Activated CD8-positive, alpha-beta memory T cell treated with anti-CD3 and anti-CD28 coated beads, Interleukin-2, amount 50 U/mL, for 24 hours (primary cell): ENCODE measurements at regions not wholly inside any gene's neighbourhood (a gene's known extent, or its start where the extent isn't known, plus 50 kb on each side); places are given as distances from the start of the nearest gene placed in this dataset.
"Not testable (repeated sequence)": the region's sequence is repeated elsewhere in the genome, so short reads cannot be mapped to it uniquely, and the experiment has no call there.

Experiments
- DNase-seq: peaks from one replicate; pipeline ENCODE4 v3.0.0-alpha.2; 2020; ENCODE audit errors: extremely low read depth

DNA sequence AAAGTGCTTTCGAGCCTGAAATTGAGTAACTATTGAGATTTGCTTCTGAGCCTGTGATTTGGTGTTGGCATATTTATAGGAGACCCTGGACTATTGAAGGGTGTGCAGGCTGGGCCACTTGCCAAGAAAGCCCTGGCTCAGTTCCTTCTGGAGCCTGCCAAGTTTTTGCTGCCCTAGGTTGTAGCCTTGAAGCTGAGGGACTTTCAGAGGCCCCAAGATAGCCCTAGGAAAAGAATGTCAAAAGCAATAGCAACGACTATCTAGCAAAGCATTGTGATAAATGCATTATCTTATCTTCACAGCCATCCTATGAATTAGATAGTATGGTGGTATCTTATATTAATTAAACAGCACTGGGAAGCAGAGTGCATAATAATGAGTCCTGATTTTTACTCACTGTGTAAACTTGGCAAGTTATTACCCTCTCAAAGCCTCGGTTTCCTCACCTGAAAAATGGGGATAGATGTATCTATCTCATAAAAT lies 473.7 kb upstream of the PODXL start:
- no peak for DNase-seq

DNA sequence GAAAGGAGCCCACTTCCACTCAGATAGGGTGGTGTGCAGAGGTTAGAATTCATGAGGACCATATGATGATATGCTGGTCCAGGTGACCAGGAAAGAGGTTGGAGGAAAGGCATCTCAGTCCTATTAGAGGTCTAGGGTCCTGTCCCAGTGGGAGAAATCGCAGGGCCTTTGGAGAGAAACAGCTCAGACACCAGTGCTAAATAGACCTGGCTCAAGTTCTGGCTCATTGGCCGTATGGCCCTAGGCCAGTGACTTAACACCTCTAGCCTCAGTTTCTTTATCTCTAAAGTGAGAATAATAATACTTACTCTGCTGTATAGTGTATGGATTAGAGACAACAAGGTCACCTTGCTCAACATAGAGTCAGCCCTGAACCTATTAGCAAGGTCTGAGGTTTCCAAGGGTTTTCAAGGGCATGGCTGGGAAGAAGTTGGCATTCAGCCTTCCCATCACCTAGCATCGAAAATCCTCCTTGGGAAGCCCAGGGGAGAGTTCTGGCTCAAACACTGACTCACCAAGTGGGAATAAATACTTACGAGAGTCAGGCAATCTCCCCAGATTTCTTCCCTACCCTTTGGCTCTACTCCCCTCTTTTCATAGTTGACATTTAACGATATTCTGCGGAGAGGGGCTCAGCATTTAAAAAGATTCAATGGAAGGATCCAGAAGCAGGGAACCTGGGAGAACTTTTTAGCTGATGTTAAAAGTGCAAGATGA lies 473.1 kb upstream of the PODXL start:
- no peak for DNase-seq

DNA sequence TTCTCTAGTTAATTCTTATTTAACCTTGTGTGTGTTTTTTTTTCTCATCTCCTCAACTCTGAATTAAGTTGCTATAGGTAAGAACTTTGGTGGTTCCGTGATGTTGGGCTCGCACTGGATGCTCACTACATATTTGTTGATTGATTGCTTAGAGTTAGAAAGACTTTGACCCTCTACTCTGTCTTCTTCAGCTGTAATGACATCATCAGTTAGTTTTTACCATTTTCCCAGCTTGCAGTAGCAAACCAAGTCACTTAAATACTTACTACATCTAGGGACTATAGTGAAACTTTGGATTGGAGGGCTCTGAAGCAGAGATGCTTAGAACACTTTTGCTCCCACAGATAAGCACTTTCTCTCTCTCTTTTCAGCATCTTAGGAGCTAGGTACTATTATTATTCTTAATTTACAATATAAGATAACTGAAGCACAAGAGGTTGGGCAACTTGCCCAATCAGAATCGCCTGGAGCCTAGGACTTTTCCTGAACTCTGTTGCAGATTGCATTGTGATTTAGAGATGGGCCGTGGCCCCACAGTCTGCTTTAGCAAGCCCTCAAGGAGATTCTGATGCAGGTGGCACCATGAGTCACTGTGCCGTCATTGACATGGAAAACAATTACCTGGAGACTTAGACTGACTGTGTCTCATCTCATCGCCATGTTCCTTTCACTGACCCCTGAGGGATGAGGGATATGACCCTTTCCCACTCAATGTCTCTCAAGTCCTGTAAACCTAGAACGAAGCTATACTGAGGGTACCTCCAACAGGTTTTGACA lies 471.9 kb upstream of the PODXL start:
- no peak for DNase-seq

- DNase-seq = no peak
These were observed 467.9 kb upstream of the PODXL start for GRCh38 chr7:132024290-132024689.

GRCh38 chr7:132023466-132023865 lies 467.0 kb upstream of the PODXL start:
- DNase-seq = no peak

DNA sequence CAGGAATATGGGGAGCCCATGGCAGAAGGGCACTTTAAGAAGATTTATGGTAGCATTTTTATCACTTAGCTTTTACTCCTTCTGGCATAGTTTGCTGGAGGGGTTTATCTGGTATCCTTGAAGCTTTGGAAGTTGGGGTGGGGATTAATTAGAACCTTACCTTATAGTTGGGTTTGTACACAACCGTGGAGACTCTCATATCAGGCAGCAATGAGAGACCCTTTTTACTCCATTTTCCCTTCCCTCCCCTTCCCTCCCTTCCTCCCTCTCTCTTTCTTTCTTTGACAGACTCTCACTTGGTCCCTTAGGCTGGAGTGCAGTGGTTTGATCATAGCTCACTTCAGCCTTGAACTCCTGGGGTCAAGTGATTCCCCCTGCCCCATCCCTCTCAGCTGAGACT lies 465.8 kb upstream of the PODXL start:
- no peak for DNase-seq

DNA sequence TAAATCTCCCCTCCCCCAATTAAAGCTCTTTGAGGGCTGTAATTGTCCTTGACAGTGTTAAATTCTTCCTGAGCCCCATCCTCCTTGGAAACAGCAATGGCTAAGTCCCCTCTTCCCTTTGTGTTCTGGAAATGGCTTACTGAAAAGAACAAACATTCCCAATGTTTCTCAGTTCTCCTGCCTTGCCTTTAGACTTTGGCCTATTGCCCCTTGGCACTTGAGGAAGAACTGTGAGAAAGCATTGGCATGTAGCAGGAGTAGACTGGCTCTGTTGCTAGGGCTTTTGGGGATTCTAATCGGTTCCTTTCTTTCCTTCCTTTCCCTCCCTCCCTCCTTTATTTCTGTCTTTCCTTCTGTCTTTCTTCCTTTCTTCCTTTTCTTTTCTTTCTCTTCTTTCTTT lies 463.3 kb upstream of the PODXL start:
- no peak for DNase-seq

DNA sequence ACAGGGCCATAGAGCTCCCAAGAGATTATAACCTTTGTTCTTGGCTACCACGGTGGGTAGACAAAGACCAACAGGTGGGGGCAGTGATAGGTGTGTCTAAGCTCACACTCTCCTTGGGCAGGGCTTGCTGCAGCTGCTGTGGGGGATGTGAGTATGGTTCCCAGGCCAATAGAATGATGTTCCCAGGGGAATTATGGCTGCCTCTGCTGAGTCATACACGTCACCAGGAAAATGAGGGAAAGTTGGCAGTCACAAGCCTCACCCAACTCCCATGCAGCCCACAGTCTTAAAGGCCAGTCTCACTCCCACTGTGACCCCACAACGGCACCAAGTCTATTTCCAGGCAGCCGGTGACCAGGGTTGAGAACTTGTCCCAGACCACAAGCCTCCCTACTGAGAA lies 453.4 kb upstream of the PODXL start:
- DNase-seq = no peak

- no peak for DNase-seq
These were observed 448.1 kb upstream of the PODXL start for GRCh38 chr7:132004529-132004928.

- no peak for DNase-seq
These were observed 446.0 kb upstream of the PODXL start for GRCh38 chr7:132002343-132002968.

DNA sequence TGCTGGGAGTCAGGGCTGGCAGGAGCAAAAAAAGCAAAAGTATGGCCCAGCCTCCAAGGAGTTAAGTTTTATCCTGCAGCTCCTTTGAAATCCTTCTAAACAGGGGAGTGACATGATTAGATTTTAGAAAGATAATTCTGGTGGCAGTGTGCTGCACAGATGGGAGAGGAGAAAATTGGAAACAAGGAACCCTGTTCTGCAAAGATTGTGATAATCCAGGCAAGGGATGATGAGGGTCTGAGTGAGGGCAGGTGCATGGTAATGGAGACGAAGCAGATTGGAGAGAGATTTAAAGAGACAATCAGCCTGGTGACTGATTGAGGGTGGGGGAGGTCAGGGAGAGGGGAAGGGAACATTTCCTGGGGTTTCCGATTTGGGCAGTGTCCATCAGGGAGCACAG lies 444.7 kb upstream of the PODXL start:
- no peak for DNase-seq

- no peak for DNase-seq
These were observed 442.8 kb upstream of the PODXL start for GRCh38 chr7:131999193-131999592.

DNA sequence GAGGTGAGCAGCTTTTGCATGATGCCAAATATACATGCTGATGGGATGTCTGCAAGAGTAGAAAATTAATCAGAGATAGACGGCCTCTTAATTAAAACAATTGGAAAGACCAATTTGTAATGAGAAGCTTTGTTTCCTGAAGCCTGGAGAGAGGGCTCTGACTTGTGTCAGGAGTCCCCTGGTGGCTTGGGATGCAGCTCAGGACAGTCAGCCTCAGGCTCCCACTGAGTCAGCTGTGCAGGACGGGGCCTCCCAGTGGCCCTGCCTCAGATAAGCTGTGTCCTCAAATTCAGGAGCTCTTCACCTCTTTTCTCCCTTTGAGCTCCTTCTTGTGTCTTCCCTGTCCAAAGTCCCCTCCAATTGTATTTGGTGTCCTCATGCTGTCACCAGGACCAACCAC lies 438.9 kb upstream of the PODXL start:
- DNase-seq = no peak

DNA sequence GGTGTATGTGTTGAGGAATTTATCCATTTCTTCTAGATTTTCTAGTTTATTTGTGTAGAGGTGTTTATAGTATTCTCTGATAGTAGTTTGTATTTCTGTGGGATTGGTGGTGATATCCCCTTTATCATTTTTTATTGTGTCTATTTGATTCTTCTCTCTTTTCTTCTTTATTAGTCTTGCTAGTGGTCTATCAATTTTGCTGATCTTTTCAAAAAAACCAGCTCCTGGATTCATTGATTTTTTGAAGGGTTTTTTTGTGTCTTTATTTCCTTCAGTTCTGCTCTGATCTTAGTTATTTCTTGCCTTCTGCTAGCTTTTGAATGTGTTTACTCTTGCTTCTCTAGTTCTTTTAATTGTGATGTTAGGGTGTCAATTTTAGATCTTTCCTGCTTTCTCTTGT lies 424.6 kb upstream of the PODXL start:
- DNase-seq = not testable (repeated sequence)

- not testable (repeated sequence) for DNase-seq
These were observed 421.7 kb upstream of the PODXL start for GRCh38 chr7:131978118-131978517.

GRCh38 chr7:131976411-131976810 lies 420.0 kb upstream of the PODXL start:
- DNase-seq = no peak

GRCh38 chr7:131974671-131975070 lies 418.2 kb upstream of the PODXL start:
- no peak for DNase-seq

GRCh38 chr7:131972251-131972650 lies 415.8 kb upstream of the PODXL start:
- no peak for DNase-seq

DNA sequence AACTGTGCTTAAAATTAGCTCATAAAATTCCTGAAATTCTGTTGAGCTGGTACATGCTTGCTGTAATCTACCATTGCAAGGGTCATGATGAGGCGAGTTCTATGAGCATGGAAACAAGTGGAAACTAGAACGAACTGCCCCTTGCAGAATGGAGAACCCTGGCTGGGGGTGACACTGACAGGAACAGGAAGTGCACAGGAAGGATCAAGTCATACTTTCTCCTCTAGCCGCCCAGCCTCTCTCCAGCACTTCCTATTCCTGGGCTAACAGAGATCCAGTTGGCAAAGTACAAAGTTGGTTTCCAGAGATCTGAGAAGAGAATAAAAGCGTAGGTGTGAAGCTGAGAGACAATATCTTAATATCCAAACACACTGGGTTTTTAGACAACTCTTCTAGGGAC lies 414.2 kb upstream of the PODXL start:
- no peak for DNase-seq

GRCh38 chr7:131969560-131969959 lies 413.1 kb upstream of the PODXL start:
- DNase-seq = no peak

DNA sequence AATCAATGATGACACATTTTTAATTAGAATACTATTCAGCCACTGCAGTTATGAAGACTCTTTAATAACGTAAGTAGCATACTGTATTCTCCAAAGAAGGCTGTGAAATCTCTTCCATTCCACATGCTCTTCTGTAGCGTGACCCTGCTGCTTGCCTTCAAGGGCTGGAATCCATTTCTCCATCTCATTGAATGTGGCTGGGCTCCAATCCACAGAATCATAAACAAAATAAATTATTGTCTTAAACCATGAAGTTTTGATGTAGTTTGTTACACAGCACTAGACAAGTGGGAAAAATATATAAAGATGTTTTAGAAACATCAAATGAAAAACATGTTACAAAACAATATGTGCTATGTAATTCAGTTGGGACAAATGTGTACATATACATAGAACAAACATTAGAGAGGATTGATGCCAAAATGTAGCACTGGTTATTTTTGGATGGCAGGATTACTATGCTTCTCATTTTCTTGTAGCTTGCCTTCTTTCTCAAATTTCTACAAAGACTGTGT lies 410.8 kb upstream of the PODXL start:
- DNase-seq = no peak

- DNase-seq = no peak
These were observed 407.8 kb upstream of the PODXL start for GRCh38 chr7:131964203-131964602.
